ENCODE measurements at regions not wholly inside any gene's neighbourhood (a gene's known extent, or its start where the extent isn't known, plus 50 kb on each side); places are given as distances from the start of the nearest gene placed in this dataset.
"Not testable (repeated sequence)": the region's sequence is repeated elsewhere in the genome, so short reads cannot be mapped to it uniquely, and the experiment has no call there.

DNA sequence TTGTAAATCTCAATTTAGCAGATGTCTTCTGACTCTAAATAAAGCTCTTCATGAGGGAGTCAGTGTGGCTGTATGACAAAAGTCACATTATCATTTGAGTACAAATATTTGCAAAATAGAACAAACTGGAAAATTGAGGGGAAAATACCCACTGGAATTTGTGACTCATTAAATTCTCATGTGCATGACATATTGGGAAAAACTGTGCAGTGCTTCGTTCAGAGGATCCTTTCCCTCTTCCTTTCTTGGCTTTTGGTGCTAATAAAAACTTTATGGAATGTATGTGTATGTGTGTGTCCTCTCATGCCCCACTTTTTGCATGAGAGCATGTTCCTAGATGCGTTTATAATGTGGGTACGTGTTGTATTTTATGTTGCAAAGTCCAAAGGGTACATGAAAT, 267.8 kb downstream of the KTN1 start:
- DNase-seq, result no peak

GRCh38 chr14:55848964-55849363, 269.0 kb downstream of the KTN1 start:
- DNase-seq, result no peak

GRCh38 chr14:55849833-55850232, 268.4 kb upstream of the PELI2 start:
- DNase-seq, result no peak

- no peak for DNase-seq
These were observed 267.4 kb upstream of the PELI2 start for GRCh38 chr14:55850825-55851241.

- no peak for DNase-seq
These were observed 266.9 kb upstream of the PELI2 start for GRCh38 chr14:55851301-55851700.

DNA sequence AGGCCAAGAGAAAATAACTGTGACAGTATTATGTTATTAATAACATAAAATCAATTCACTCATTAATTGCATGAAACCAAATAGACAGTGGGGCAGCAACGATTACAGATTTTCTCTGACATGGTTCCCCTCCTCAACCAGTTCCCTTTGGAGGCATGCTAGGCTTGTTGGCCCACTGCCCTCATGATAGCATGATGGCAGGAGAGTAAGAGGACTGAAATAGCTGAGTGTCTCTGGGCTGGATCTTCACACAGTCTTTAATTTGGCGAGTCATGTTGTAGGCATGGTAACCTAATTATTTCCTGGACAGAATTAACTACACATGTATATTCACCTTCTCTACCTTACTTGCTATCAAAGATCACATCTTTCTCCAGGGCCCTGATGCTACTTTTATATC, 266.2 kb upstream of the PELI2 start:
- DNase-seq, result no peak

DNA sequence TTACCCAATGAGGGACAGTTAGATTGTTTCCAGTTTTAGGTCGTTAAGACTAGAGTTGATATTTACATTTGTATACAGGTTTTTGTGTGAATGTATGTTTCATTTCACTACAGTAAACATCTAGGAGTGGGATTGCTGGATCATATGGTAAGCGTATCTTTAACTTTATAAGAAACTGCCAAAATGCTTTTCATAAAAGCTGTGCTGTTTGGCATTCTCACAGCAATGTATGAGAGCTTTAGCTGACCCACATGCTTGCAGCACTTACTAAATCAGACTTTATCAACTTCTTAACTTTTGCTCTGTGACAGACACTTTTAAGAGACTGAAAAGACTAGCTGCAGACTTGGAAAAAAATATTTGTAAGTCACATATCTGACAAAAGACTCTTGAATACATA, 262.5 kb upstream of the PELI2 start:
- no peak for DNase-seq

DNA sequence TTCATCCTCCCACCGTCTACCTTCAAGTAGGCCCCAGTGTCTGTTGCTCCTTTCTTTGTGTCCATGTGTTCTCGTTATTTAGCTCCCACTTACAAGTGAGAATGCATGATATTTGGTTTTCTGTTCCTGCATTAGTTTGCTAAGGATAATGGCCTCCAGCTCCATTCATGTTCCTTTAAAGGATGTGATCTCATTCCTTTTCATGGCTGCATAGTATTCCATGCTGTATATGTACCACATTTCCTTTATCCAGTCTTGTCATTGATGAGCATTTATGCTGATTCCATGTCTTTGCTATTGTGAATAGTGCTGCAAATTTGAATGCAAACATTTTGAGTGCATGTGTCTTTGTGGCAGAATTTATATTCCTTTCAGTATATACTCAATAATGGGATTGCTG, 259.6 kb upstream of the PELI2 start:
- no peak for DNase-seq

DNA sequence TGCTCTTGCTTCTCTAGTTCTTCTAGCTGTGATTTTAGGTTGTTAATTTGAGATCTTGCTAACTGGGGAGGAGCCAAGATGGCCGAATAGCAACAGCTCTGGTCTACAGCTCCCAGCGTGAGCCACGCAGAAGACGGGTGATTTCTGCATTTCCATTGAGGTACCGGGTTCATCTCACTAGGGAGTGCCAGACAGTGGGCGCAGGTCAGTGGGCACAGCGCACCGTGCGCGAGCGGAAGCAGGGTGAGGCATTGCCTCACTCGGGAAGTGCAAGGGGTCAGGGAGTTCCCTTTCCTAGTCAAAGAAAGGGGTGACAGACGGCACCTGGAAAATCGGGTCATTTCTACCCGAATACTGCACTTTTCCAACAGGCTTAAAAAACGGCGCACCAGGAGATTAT, 256.6 kb upstream of the PELI2 start:
- DNase-seq, result not testable (repeated sequence)

DNA sequence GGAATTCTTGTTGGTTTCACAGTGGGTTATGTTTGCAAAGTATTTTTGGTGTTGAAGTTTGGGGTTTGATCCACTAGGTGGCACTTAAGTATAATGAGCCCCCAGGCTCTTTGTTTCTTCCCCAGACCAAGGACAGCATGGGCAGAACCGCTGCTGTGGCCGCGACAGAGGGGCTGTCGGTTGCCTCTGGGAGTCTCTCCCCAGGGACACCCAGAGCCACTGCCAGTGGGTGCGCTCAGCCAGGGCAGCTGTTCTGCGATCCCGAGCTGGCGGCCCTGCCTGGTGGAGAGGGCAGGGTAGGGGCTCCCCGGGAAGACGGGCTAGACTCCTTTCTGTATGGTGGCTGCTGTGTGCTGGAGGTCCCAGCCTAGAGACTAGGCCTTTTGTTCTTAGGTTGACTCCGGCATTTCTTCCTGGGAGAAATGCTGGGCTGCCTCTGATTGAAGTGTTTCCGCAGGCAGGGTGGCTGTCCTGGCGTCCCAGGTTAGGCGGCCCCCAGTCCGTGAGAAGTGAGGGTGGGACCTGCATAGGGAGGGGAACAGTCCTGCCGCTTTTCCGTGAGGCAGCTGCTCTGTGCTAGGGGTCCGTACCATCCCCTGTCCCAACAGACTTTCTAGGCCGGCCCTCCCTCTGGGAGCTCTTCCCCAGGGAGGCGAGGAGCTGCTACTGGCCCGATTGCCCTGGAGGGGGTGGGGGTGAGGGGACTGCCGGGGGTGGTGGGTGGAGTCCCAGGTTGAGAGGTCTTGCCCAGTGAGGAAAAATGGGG, 253.1 kb upstream of the PELI2 start:
- DNase-seq, result no peak

DNA sequence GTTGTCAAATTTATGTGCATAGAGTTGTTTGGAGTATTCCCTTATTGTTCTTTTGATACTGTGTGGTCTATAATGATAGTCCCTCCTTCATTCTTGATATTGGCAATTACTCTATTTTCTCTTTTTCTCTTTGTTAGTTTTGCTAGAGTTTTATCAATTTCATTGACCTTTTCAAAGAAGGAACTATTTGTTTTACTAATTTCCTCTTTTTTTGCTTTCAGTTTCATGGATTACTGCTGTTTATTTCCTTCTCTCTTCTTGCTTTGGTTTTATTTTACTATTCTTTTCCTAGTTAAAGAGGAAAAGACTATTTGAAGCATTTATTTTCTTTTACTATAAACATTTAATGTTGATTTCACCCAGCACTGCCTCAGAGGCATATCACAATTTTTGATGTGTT, 250.9 kb upstream of the PELI2 start:
- no peak for DNase-seq

DNA sequence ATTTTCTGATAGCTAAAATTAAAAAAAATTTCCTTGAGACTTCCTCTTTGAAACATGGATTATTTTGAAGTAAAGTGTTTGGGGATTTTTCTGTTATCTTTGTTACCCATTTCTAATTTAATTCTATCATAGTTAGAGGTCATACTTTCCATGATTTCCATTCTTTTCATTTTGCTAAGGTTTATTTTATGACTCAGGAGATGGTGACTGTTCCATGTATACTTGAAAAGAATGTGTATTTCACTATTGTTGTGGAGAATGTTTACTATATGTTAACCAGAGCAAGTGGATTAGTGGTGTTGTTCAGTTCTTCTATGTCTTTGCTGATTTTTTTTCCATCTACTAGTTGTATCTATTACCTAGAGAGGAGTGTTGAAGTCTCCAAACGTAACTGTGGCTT, 250.5 kb upstream of the PELI2 start:
- no peak for DNase-seq

GRCh38 chr14:55869397-55870049, 248.7 kb upstream of the PELI2 start:
- no peak for DNase-seq

GRCh38 chr14:55873169-55873568, 245.0 kb upstream of the PELI2 start:
- DNase-seq, result no peak

DNA sequence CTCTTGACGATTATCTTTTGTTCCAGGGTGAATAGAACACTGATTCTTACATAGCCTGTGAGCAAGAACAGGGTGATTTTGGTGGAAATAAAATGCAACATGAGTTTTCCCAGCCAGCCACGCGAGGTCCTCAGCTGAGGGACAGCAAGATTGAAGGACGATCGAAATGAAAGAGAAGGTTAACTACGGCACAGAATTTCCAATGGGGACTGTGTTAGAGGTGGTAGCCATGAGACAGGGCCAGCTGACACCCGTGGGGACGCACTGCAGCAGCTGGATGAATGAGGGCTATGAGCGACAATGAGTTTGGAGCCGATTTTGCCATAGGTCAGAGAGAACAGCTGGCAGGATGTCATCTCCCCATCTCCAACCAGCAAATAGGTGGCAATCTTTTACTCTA, 243.4 kb upstream of the PELI2 start:
- DNase-seq, result no peak

DNA sequence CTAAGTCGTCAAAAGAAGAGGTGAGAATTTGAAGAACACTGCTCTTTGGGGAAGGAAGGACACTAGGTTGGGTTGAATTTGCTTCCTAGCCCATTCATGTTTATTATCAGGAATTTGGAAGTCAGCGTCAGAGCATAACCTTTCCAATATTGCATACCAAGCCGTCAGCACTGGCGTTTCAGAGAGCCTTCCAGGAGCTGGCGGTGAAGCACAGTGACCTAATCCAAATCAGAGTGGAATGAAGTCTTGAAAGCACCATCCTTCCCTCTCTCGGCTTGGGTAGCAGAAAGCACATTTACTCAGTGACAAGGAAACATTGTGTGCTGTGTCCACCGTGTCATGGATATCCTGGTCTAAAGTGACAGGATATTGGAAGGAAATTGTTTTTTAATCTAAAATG, 240.3 kb upstream of the PELI2 start:
- DNase-seq, result no peak

DNA sequence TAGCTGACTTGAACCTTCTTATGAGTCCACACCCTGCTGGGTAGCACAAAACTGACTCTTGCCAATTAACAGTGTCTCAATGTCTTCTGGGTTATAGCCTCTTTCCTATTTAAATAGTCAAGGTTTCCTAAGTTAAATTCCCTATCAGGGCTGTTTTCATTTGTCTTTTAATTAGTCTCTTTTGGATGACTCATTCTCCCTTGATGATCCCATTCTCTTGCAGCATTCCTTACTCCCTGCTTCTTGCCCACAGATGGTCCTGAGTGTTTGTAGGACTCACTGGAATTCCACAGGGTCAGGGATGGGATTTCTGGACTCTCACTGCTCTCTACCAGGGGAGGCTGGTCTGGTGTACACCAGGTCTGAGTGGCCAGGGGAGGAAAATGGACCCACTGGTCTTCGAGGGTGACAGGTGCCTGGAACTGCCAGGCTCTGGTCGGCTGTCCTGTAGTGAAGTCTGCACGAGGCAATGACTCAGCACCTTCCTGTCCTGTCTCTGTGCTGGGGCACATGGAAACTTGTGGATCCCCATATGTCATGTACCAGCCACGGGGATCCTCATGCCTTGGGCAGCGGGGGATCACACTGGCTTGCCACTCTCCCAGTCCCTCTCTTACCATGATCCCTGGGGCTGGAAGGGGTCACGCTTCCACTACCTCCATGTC, 236.5 kb upstream of the PELI2 start:
- no peak for DNase-seq

- no peak for DNase-seq
These were observed 233.4 kb upstream of the PELI2 start for GRCh38 chr14:55884819-55885218.

GRCh38 chr14:55889124-55889523, 229.1 kb upstream of the PELI2 start:
- DNase-seq, result no peak

DNA sequence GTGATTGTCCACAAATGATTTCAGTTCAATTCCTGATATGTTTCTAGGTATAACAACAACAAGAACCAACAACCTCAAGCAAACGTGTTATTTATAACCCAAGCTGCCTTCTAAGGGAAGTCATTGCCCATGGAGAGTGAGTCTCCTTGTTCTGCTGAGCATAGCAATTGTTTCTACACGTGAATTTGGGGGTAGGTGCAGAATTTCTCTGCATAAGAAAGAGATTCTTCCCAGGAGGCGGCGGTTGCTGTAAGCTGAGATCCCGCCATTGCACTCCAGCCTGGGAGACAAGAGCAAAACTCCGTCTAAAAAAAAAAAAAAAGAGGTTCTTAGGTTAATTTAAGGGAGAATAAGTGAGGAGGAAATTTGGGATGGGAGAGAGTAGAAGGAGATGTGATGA, 226.5 kb upstream of the PELI2 start:
- no peak for DNase-seq

DNA sequence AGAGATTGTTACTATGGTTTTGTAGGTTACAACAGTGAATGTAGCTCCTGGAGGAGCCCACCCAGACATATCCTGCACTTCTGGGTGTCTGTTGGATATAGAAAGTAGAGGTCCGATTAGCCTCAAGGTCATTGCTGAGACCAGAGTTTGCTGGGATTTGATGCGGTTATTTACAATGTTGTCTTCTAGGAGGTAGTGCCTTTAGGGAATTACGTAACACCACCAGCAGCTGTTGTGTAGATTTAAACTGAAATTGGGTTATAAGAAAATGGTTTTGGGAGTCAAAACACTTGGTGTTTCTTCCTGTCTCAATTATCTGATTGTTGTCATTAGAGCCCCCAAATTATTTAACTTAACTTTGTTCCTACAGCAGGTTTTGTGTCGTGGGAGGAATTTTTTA, 225.3 kb upstream of the PELI2 start:
- DNase-seq, result no peak

DNA sequence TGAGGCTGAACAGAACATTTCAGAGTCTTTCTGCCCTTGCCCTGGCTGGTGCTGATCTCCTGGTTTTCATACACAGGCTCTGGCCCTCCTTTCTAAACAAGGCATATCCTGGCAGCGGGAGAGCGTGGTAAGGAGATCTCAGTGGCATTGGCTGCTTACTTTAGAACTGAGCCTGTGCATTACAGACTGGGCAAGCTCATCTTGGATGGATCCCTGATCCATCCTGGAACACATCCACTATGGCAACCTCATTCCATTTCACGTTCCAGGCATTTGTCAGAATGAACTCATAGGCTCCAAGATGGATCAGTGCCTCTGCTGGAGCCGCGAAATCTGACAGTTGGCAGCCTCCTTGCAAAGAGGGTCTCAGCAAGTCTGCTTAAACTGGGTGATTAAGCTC, 224.5 kb upstream of the PELI2 start:
- DNase-seq, result no peak

DNA sequence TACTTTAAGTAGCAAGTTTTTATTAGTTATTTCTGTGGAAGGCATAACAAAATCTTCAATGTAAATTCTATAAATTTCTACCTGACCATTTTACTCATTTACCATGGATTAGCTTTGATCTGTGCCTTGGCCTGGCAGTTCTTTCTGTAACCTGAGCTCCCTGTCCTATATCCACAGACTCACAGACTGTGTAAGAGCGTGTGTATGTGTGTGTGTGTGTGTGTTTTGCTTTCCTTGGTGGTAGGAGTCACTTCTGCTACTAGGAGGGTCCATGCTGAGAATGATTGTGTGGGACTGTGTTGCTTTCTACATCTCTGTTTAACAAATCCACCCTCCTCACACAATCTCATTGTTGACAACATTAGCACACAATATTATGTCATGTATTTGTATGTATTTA, 221.2 kb upstream of the PELI2 start:
- DNase-seq, result no peak

- no peak for DNase-seq
These were observed 219.3 kb upstream of the PELI2 start for GRCh38 chr14:55898938-55899337.
